ENCODE measurements at regions not wholly inside any gene's neighbourhood (a gene's known extent, or its start where the extent isn't known, plus 50 kb on each side); places are given as distances from the start of the nearest gene placed in this dataset.

- peak overlapping the region; percentile 74 to 81 for H3K27ac ChIP-seq
- ATAC-seq (no peak), FAIRE-seq (no peak), DNase-seq (ENCODE audit: low read depth in 1 of 2, low spot score in 1 of 2) (no peak)
- TF ChIP-seq USF2 (IDR thresholded peaks at IDR 0.05) = no peak
- no peak for TF ChIP-seq HEYL (CRISPR knock-in tag; IDR thresholded peaks at IDR 0.05)
- TF ChIP-seq NPAS2 (CRISPR knock-in tag; IDR thresholded peaks at IDR 0.05; ENCODE audit: borderline replicate concordance) = no peak
- TF ChIP-seq CHD4 (IDR thresholded peaks at IDR 0.05; ENCODE audit: borderline replicate concordance) = no peak
- no peak for TF ChIP-seq CBX2 (IDR thresholded peaks at IDR 0.05; ENCODE audit: borderline replicate concordance, low read depth)
- peaks cover 39% of the 10 kb centered on the region for H3K4me1 ChIP-seq
- CTCF ChIA-PET = interaction anchor here (0.9 to 2.1 kb wide), 4 partner anchors 11 to 30 kb away, joined by 4 to 8 read pairs (median 5); partner anchors contain the start of gene CUX2
- H3K4me2 ChIP-seq = peak overlapping the region; percentile 67
- POLR2A ChIA-PET = no interaction called here
- H3K9me3 ChIP-seq = 0 out of 3 replicates have a peak, but pooled peaks cover 4% of the 10 kb centered on the region
- H3K4me3 ChIP-seq = no peak overlapping the region
- WGBS (ENCODE audit: missing lambda C conversion rate) = 92% methylated on average over 3 of the region's 3 CpGs
Measured at GRCh38 chr12:111064154-111064553, 143.8 kb upstream of the MYL2 start.

GRCh38 chr12:111063295-111064026 lies 143.1 kb upstream of the MYL2 start:
- FAIRE-seq (peak; percentile 18), DNase-seq (ENCODE audit: low read depth in 1 of 2, low spot score in 1 of 2) (peak; percentile 72 to 86)
- TF ChIP-seq NR3C1 (IDR thresholded peaks at IDR 0.05) = no peak
- no peak for TF ChIP-seq USF2 (IDR thresholded peaks at IDR 0.05)
- peak; percentile 68 to 74; a peak in 2 of 5 replicates for TF ChIP-seq EP300 (IDR thresholded peaks at IDR 0.05)
- TF ChIP-seq MAX (IDR thresholded peaks at IDR 0.05) = peak; percentile 89
- peak; percentile 88 for TF ChIP-seq JUNB (IDR thresholded peaks at IDR 0.05)
- TF ChIP-seq ZC3H11A (IDR thresholded peaks at IDR 0.05) = no peak
- 0 out of 5 replicates have a peak, but pooled peaks have one; percentile 5 to 27 for TF ChIP-seq RAD21 (conservative IDR thresholded peaks at IDR 0.05 in 1 of 2, IDR thresholded peaks at IDR 0.05 in 1 of 2)
- TF ChIP-seq FOSL2 (IDR thresholded peaks at IDR 0.05) = peak; percentile 75
- TF ChIP-seq FOSL2 (CRISPR knock-in tag; IDR thresholded peaks at IDR 0.05) = peak; percentile 94
- no peak for TF ChIP-seq KDM5A (IDR thresholded peaks at IDR 0.05)
- no peak for TF ChIP-seq MAZ (IDR thresholded peaks at IDR 0.05; ENCODE audit: borderline replicate concordance, low read depth, low read length)
- TF ChIP-seq CBX2 (IDR thresholded peaks at IDR 0.05; ENCODE audit: borderline replicate concordance, low read depth) = no peak
- TF ChIP-seq EHF (CRISPR knock-in tag; IDR thresholded peaks at IDR 0.05) = no peak
- TF ChIP-seq TFCP2L1 (CRISPR knock-in tag; IDR thresholded peaks at IDR 0.05) = no peak
- TF ChIP-seq PBX3 (IDR thresholded peaks at IDR 0.05) = peak; percentile 76
- TF ChIP-seq PHF8 (IDR thresholded peaks at IDR 0.05; ENCODE audit: borderline replicate concordance, low read depth) = no peak
- 0 out of 3 replicates have a peak, but pooled peaks have one; percentile 60 for TF ChIP-seq BCL3 (IDR thresholded peaks at IDR 0.05)
- peak; percentile 73 to 81 for TF ChIP-seq JUN (IDR thresholded peaks at IDR 0.05)
- TF ChIP-seq CHD4 (IDR thresholded peaks at IDR 0.05; ENCODE audit: borderline replicate concordance) = no peak
- no peak; the same call in 1 of the 2 replicates for TF ChIP-seq E2F6 (IDR thresholded peaks at IDR 0.05; ENCODE audit: borderline replicate concordance, low read depth)
- no peak for TF ChIP-seq HDAC2 (IDR thresholded peaks at IDR 0.05)
- no peak for TF ChIP-seq ATOH8 (CRISPR knock-in tag; IDR thresholded peaks at IDR 0.05; ENCODE audit: low read depth)
- no peak for TF ChIP-seq CHD2 (IDR thresholded peaks at IDR 0.05; ENCODE audit: low read length, partially characterized antibody)
- no peak for TF ChIP-seq ELK1 (IDR thresholded peaks at IDR 0.05; ENCODE audit: low read depth, low read length)
- TF ChIP-seq MAFK (IDR thresholded peaks at IDR 0.05; ENCODE audit: partially characterized antibody) = no peak
- peak; percentile 72 to 89 for TF ChIP-seq CEBPB (IDR thresholded peaks at IDR 0.05)
- TF ChIP-seq FOXS1 (CRISPR knock-in tag; IDR thresholded peaks at IDR 0.05) = peak; percentile 75; the same call in 1 of the 2 replicates
- no peak for TF ChIP-seq ZNF302 (CRISPR knock-in tag; IDR thresholded peaks at IDR 0.05)

More at GRCh38 chr12:111063295-111064026, 143.1 kb upstream of the MYL2 start:
- peak overlapping the region; percentile 78 to 81 for H3K27ac ChIP-seq
- H3K4me1 ChIP-seq = peaks cover 39% of the 10 kb centered on the region
- H3K4me2 ChIP-seq = peak overlapping the region; percentile 67
- peak; percentile 80 to 90 for ATAC-seq
- 24% methylated on average over 22 of the region's 22 CpGs for WGBS (ENCODE audit: missing lambda C conversion rate)
- ChIA-PET POLR2A (no interaction called here), CTCF (interaction anchor here (0.9 to 2.1 kb wide), 5 partner anchors 9 to 30 kb away, joined by 3 to 8 read pairs (median 5); partner anchors contain the start of gene CUX2)
- H3K9me3 ChIP-seq = 0 out of 3 replicates have a peak, but pooled peaks cover 4% of the 10 kb centered on the region
- no peak overlapping the region for H3K4me3 ChIP-seq

Data from A549 (cell line).